IMR-90 (cell line): ENCODE measurements at regions not wholly inside any gene's neighbourhood (a gene's known extent, or its start where the extent isn't known, plus 50 kb on each side); places are given as distances from the start of the nearest gene placed in this dataset.

ENCODE experiments used
- ATAC-seq: fragments of 200-7000 bp; cut with Tn5 transposase; 2 replicates; pipeline ENCODE4 v1.9.1; 2020; ENCODE audit warnings: low read depth, mild to moderate bottlenecking, moderate library complexity
- BruUV-seq: library from RNA; stranded (reverse); fragments of 400-500 nt; replicated peaks from 2 replicates; lab custom pipeline; 2021; lab: Mats Ljungman, UMichigan
- CTCF ChIA-PET: fragments of 300-600 bp; formaldehyde crosslinking; extraction: SDS; loops from one replicate; lab custom pipeline; 2021; ENCODE audit warnings: antibody characterized with exemption; lab: Yijun Ruan, JAX
- POLR2A ChIA-PET: fragments of 300-600 bp; sonication (Branson Sonifier 250); formaldehyde crosslinking; loops from one replicate; lab custom pipeline; 2022; ENCODE audit warnings: antibody characterized with exemption; ENCODE audit not compliant: unreplicated experiment; lab: Charles Lee
- DNase-seq: peaks from one replicate; pipeline ENCODE4 v3.0.0; 2013
- H2AFZ ChIP-seq: replicated peaks from 2 replicates; pipeline ENCODE3; 2013; ENCODE audit warnings: low read length, mild to moderate bottlenecking; ENCODE audit not compliant: poor library complexity
- H2AK5ac ChIP-seq: 2 replicates; pipeline ENCODE4 v1.6.1; 2013; ENCODE audit warnings: low read depth, low read length, inconsistent platforms
- H2AK9ac ChIP-seq: replicated peaks from 2 replicates; pipeline ENCODE3; 2013; ENCODE audit warnings: mild to moderate bottlenecking, low read depth, low read length, moderate library complexity; ENCODE audit not compliant: poor library complexity
- H2BK120ac ChIP-seq: 2 replicates; pipeline ENCODE4 v1.6.1; 2013; ENCODE audit warnings: low read depth, low read length, inconsistent platforms
- H2BK15ac ChIP-seq: 3 replicates; pipeline ENCODE4 v1.6.1; 2013; ENCODE audit warnings: low read depth, low read length, inconsistent platforms
- H2BK20ac ChIP-seq: 2 replicates; pipeline ENCODE4 v1.6.1; 2013; ENCODE audit warnings: low read depth, mild to moderate bottlenecking, inconsistent platforms, low read length, moderate library complexity
- H2BK5ac ChIP-seq: 2 replicates; pipeline ENCODE4 v1.6.1; 2013; ENCODE audit warnings: mild to moderate bottlenecking, low read depth, low read length, inconsistent platforms; ENCODE audit not compliant: poor library complexity, severe bottlenecking
- H3K14ac ChIP-seq: replicated peaks from 2 replicates; pipeline ENCODE4 v1.6.1; 2013; ENCODE audit warnings: low read depth, low read length, inconsistent platforms
- H3K18ac ChIP-seq: 2 replicates; pipeline ENCODE4 v1.6.1; 2013; ENCODE audit warnings: low read depth, low read length, control low read depth
- H3K23ac ChIP-seq: 2 replicates; pipeline ENCODE4 v1.6.1; 2013; ENCODE audit warnings: low read depth, low read length, inconsistent platforms
- H3K27ac ChIP-seq: 2 replicates; pipeline ENCODE4 v1.5.1; 2013; ENCODE audit warnings: mild to moderate bottlenecking, control low read depth, low read length; ENCODE audit not compliant: insufficient read depth
- H3K27me3 ChIP-seq: 2 replicates; pipeline ENCODE4 v1.6.1; 2013; ENCODE audit warnings: low read length; ENCODE audit not compliant: control insufficient read depth, insufficient read depth
- H3K36me3 ChIP-seq: 2 replicates; pipeline ENCODE4 v1.6.1; 2013; ENCODE audit warnings: low read length, mixed read lengths; ENCODE audit not compliant: control insufficient read depth, insufficient read depth
- H3K4ac ChIP-seq: 2 replicates; pipeline ENCODE4 v1.6.1; 2013; ENCODE audit warnings: low read depth, low read length, inconsistent platforms
- H3K4me1 ChIP-seq: 2 replicates; pipeline ENCODE4 v1.6.1; 2013; ENCODE audit warnings: low read length, mixed read lengths; ENCODE audit not compliant: control insufficient read depth, insufficient read depth
- H3K4me2 ChIP-seq: 2 replicates; pipeline ENCODE4 v1.6.1; 2013; ENCODE audit warnings: low read depth, mild to moderate bottlenecking, control low read depth, low read length, moderate library complexity
- H3K4me3 ChIP-seq: 2 replicates; pipeline ENCODE4 v1.5.1; 2013; ENCODE audit warnings: low read depth, mild to moderate bottlenecking, control low read depth, low read length, moderate library complexity; ENCODE audit not compliant: insufficient read depth
- H3K56ac ChIP-seq: 2 replicates; pipeline ENCODE4 v1.6.1; 2013; ENCODE audit warnings: low read length, inconsistent platforms; ENCODE audit not compliant: insufficient read depth; ENCODE audit errors: extremely low read depth
- H3K79me1 ChIP-seq, 2 experiments: 2 replicates each; pipeline ENCODE4 v1.6.1; 2013; ENCODE audit warnings: low read length in 2 of 2, inconsistent platforms in 1 of 2, low read depth in 1 of 2
- H3K9ac ChIP-seq: 2 replicates; pipeline ENCODE4 v1.6.1; 2013; ENCODE audit warnings: low read depth, low read length, control low read depth
- H3K9me1 ChIP-seq: 2 replicates; pipeline ENCODE4 v1.6.1; 2013; ENCODE audit warnings: low read length, inconsistent platforms; ENCODE audit not compliant: insufficient read depth
- H3K9me3 ChIP-seq: 2 replicates; pipeline ENCODE4 v1.6.1; 2013; ENCODE audit warnings: low read length; ENCODE audit not compliant: control insufficient read depth, insufficient read depth
- H4K20me1 ChIP-seq: 2 replicates; pipeline ENCODE4 v1.6.1; 2013; ENCODE audit warnings: low read length, inconsistent platforms; ENCODE audit not compliant: insufficient read depth
- H4K5ac ChIP-seq: 2 replicates; pipeline ENCODE4 v1.6.1; 2013; ENCODE audit warnings: mild to moderate bottlenecking, low read depth, low read length, control low read depth
- H4K8ac ChIP-seq, 2 experiments: 2 replicates each; pipeline ENCODE4 v1.6.1; 2013; ENCODE audit warnings: low read depth in 2 of 2, low read length in 2 of 2, control low read depth in 1 of 2, inconsistent platforms in 1 of 2
- H4K91ac ChIP-seq: 2 replicates; pipeline ENCODE4 v1.6.1; 2013; ENCODE audit warnings: low read depth, low read length, inconsistent platforms; ENCODE audit not compliant: insufficient read depth
- BHLHE40 ChIP-seq: fragments of 150-350 bp; IDR thresholded peaks from 2 replicates; pipeline ENCODE4 v1.6.1; 2016; ENCODE audit warnings: mild to moderate bottlenecking, low read depth, low read length
- CEBPB ChIP-seq: IDR thresholded peaks from 2 replicates; pipeline ENCODE4 v1.6.1; 2012; ENCODE audit warnings: low read depth, low read length, improper control_type of control experiment
- CHD1 ChIP-seq: IDR thresholded peaks from 2 replicates; pipeline ENCODE4 v1.6.1; 2012; ENCODE audit warnings: low read depth, low read length, improper control_type of control experiment
- CTCF ChIP-seq: conservative IDR thresholded peaks from 2 replicates; pipeline ENCODE4 v1.5.1; 2012; ENCODE audit warnings: mild to moderate bottlenecking, low read depth, low read length, improper control_type of control experiment
- ELK1 ChIP-seq: fragments of 150-350 bp; IDR thresholded peaks from 2 replicates; pipeline ENCODE4 v1.6.1; 2016; ENCODE audit warnings: low read depth, mild to moderate bottlenecking, low read length, moderate library complexity, borderline replicate concordance
- MAFK ChIP-seq: IDR thresholded peaks from 2 replicates; pipeline ENCODE4 v1.6.1; 2012; ENCODE audit warnings: low read depth, low read length, improper control_type of control experiment
- MAZ ChIP-seq: IDR thresholded peaks from 2 replicates; pipeline ENCODE4 v1.6.1; 2012; ENCODE audit warnings: low read depth, mild to moderate bottlenecking, low read length, improper control_type of control experiment, moderate library complexity, borderline replicate concordance
- NFE2L2 ChIP-seq: fragments of 150-350 bp; IDR thresholded peaks from 2 replicates; pipeline ENCODE4 v1.6.1; 2016; ENCODE audit warnings: low read depth, mild to moderate bottlenecking, low read length
- POLR2A ChIP-seq: IDR thresholded peaks from 2 replicates; pipeline ENCODE4 v1.6.1; 2012; ENCODE audit warnings: mild to moderate bottlenecking, low read depth, low read length
- RAD21 ChIP-seq: IDR thresholded peaks from 2 replicates; pipeline ENCODE4 v1.6.1; 2012; ENCODE audit warnings: low read length, improper control_type of control experiment
- RCOR1 ChIP-seq: IDR thresholded peaks from 2 replicates; pipeline ENCODE4 v1.6.1; 2012; ENCODE audit warnings: mild to moderate bottlenecking, low read length, improper control_type of control experiment; ENCODE audit not compliant: insufficient replicate concordance
- RFX5 ChIP-seq: IDR thresholded peaks from 2 replicates; pipeline ENCODE4 v1.8.0; 2012; ENCODE audit warnings: low read depth, mild to moderate bottlenecking, low read length, moderate library complexity
- SMC3 ChIP-seq: fragments of 150-350 bp; IDR thresholded peaks from 2 replicates; pipeline ENCODE4 v1.6.1; 2016; ENCODE audit warnings: low read depth, mild to moderate bottlenecking, antibody characterized with exemption, low read length, moderate library complexity
- whole genome bisulfite sequencing, 2 experiments: methylation state at CpG; one replicate each; pipeline versions ENCODE4 v1.1.5 to v1.1.7; 2013; ENCODE audit warnings: missing lambda C conversion rate in 2 of 2; ENCODE audit not compliant: insufficient read length in 1 of 2; ENCODE audit errors: extremely low coverage in 2 of 2; 5-methylcytosine and 5-hydroxymethylcytosine counted together
- dilution Hi-C: fragments of 300-500 bp; cut with HindIII; formaldehyde crosslinking; loops from one replicate; pipeline ENCODE4 v1.14.3; 2018; ENCODE audit warnings: low sequenced_read_pairs; ENCODE audit not compliant: unreplicated experiment
- in situ Hi-C: fragments of 300-500 bp; cut with MboI; formaldehyde crosslinking; loops from 3 replicates; pipeline ENCODE4 v1.14.3; 2019; ENCODE audit warnings: low sequenced_read_pairs, inconsistent platforms, mixed read lengths
- intact Hi-C: fragments of 100-400 bp; cut with micrococcal nuclease; formaldehyde crosslinking; loops from 2 replicates; pipeline ENCODE4 v1.10.0; 2022

GRCh38 chr11:70026012-70026411 is 52.1 kb upstream of the ANO1 start:
- H3K23ac ChIP-seq, result no peak overlapping the region
- H4K8ac ChIP-seq, result no peak overlapping the region
- intact Hi-C loops, result no loop called here
- no peaks in the 10 kb centered on the region for H3K36me3 ChIP-seq
- no peak overlapping the region for H3K4ac ChIP-seq
- peaks cover 0 to 55% of the 10 kb centered on the region in 2 experiments; a peak in 3 of 4 replicates for H3K79me1 ChIP-seq
- no TSS peak for BruUV-seq
- no peak overlapping the region for H2AFZ ChIP-seq
- no peak overlapping the region for H2BK15ac ChIP-seq
- H3K4me1 ChIP-seq, result peaks cover 5% of the 10 kb centered on the region; the same call in 1 of the 2 replicates
- no peak overlapping the region for H3K56ac ChIP-seq
- 0 out of 2 replicates have a peak, but pooled peaks cover 3% of the 10 kb centered on the region for H3K9me1 ChIP-seq
- ChIA-PET CTCF (no interaction called here), POLR2A (no interaction called here)
- H3K14ac ChIP-seq, result no peak overlapping the region
- ATAC-seq (no peak), DNase-seq (no peak)
- H4K20me1 ChIP-seq, result peaks cover 2% of the 10 kb centered on the region; the same call in 1 of the 2 replicates
- H2AK9ac ChIP-seq, result no peak overlapping the region
- no peak overlapping the region for H3K18ac ChIP-seq
- H3K4me3 ChIP-seq, result no peak overlapping the region
- H2AK5ac ChIP-seq, result 0 out of 2 replicates have a peak overlapping the region, but pooled peaks have one; percentile 18
- no peaks in the 10 kb centered on the region for H3K9me3 ChIP-seq
- no peak overlapping the region for H4K5ac ChIP-seq
- H2BK5ac ChIP-seq, result peak overlapping the region; percentile 8
- WGBS, 2 experiments, result 90% methylated on average over 2 of the region's 3 CpGs; no CpG with 5 or more reads in 1 of the 2 experiments
- H2BK120ac ChIP-seq, result no peak overlapping the region
- dilution Hi-C loops, result no loop called here
- in situ Hi-C loops, result no loop called here
- H3K4me2 ChIP-seq, result no peak overlapping the region
- no peak overlapping the region for H4K91ac ChIP-seq
- TF ChIP-seq CEBPB, result no peak
- TF ChIP-seq MAZ, result no peak
- TF ChIP-seq BHLHE40, result no peak
- no peak for TF ChIP-seq SMC3
- no peak for TF ChIP-seq CTCF
- TF ChIP-seq ELK1, result no peak
- no peak for TF ChIP-seq RCOR1
- no peak for TF ChIP-seq RFX5
- TF ChIP-seq RAD21, result no peak
- no peak for TF ChIP-seq NFE2L2
- no peak for TF ChIP-seq CHD1
- TF ChIP-seq MAFK, result no peak
- TF ChIP-seq POLR2A, result no peak
- H3K9ac ChIP-seq, result no peak overlapping the region
- H3K27me3 ChIP-seq, result no peaks in the 10 kb centered on the region
- H2BK20ac ChIP-seq, result no peak overlapping the region
- no peak overlapping the region for H3K27ac ChIP-seq
